Liver (tissue), 8 donors: ENCODE measurements at regions not wholly inside any gene's neighbourhood (a gene's known extent, or its start where the extent isn't known, plus 50 kb on each side); places are given as distances from the start of the nearest gene placed in this dataset.
"Not testable (repeated sequence)": the region's sequence is repeated elsewhere in the genome, so short reads cannot be mapped to it uniquely, and the experiment has no call there.

Source experiments
- DNase-seq: peaks from one replicate; pipeline ENCODE4 v3.0.0-alpha.2; 2017; ENCODE audit warnings: low spot score
- H3K27ac ChIP-seq, 2 donors: one replicate each; pipeline ENCODE4 v1.7.0; 2013; ENCODE audit warnings: inconsistent platforms in 2 of 2, low read length in 2 of 2, control low read depth in 1 of 2, low read depth in 1 of 2, mild to moderate bottlenecking in 1 of 2
- H3K27me3 ChIP-seq, 4 donors: one replicate each; pipeline versions ENCODE4 v1.6.1 to v1.7.0; 2013; ENCODE audit warnings: low read length in 3 of 4, inconsistent platforms in 1 of 4, mild to moderate bottlenecking in 1 of 4, moderate library complexity in 1 of 4; ENCODE audit not compliant: control insufficient read depth in 4 of 4, insufficient read depth in 4 of 4
- H3K36me3 ChIP-seq, 4 donors: one replicate each; pipeline versions ENCODE4 v1.6.1 to v1.7.0; 2013; ENCODE audit warnings: low read length in 3 of 4, mild to moderate bottlenecking in 3 of 4, low read depth in 1 of 4, moderate library complexity in 1 of 4; ENCODE audit not compliant: control insufficient read depth in 4 of 4, insufficient read depth in 3 of 4
- H3K4me1 ChIP-seq, 4 donors: one replicate each; pipeline versions ENCODE4 v1.6.1 to v1.7.0; 2013; ENCODE audit warnings: low read length in 3 of 4, mild to moderate bottlenecking in 3 of 4, moderate library complexity in 1 of 4; ENCODE audit not compliant: control insufficient read depth in 4 of 4, insufficient read depth in 4 of 4
- H3K4me3 ChIP-seq, 3 donors: one replicate each; pipeline versions ENCODE4 v1.6.1 to v1.7.0; 2013; ENCODE audit warnings: low read length in 3 of 3, control low read depth in 1 of 3, low read depth in 1 of 3, mild to moderate bottlenecking in 1 of 3
- H3K9ac ChIP-seq, 2 donors: one replicate each; pipeline ENCODE4 v1.7.0; 2013; ENCODE audit warnings: low read length in 2 of 2, mild to moderate bottlenecking in 2 of 2, moderate library complexity in 2 of 2, control low read depth in 1 of 2, low read depth in 1 of 2
- H3K9me3 ChIP-seq, 4 donors: one replicate each; pipeline versions ENCODE4 v1.6.1 to v1.7.0; 2013; ENCODE audit warnings: low read length in 3 of 4; ENCODE audit not compliant: control insufficient read depth in 4 of 4
- ATF3 ChIP-seq: IDR thresholded peaks from 2 replicates; pipeline ENCODE4 v1.6.1; 2016; ENCODE audit warnings: antibody characterized with exemption
- CTCF ChIP-seq: fragments of 150-350 bp; IDR thresholded peaks from 2 replicates; pipeline ENCODE4 v1.5.1; 2017; ENCODE audit warnings: improper control_type of control experiment, low read depth, low read length; ENCODE audit not compliant: missing input control
- EGR1 ChIP-seq, 2 donors: IDR thresholded peaks; 2 replicates each; pipeline ENCODE4 v1.6.1; 2016 to 2018; ENCODE audit warnings: antibody characterized with exemption in 2 of 2, low read depth in 2 of 2
- FOXA1 ChIP-seq: IDR thresholded peaks from 2 replicates; pipeline ENCODE4 v1.6.1; 2016; ENCODE audit warnings: antibody characterized with exemption
- FOXA2 ChIP-seq: IDR thresholded peaks from 2 replicates; pipeline ENCODE4 v1.6.1; 2016; ENCODE audit warnings: antibody characterized with exemption
- GABPA ChIP-seq, 2 donors: IDR thresholded peaks in 1 of 2; conservative IDR thresholded peaks in 1 of 2; 2 replicates each; pipeline ENCODE4 v1.6.1; 2016; ENCODE audit warnings: antibody characterized with exemption in 2 of 2, mild to moderate bottlenecking in 1 of 2, moderate library complexity in 1 of 2
- HNF4A ChIP-seq, 2 donors: conservative IDR thresholded peaks; 2 replicates each; pipeline ENCODE4 v1.6.1; 2016; ENCODE audit warnings: antibody characterized with exemption in 2 of 2, mild to moderate bottlenecking in 2 of 2
- HNF4G ChIP-seq: IDR thresholded peaks from 2 replicates; pipeline ENCODE4 v1.6.1; 2016; ENCODE audit warnings: antibody characterized with exemption
- MAX ChIP-seq: IDR thresholded peaks from 2 replicates; pipeline ENCODE4 v1.6.1; 2016; ENCODE audit warnings: antibody characterized with exemption
- REST ChIP-seq: IDR thresholded peaks from 2 replicates; pipeline ENCODE4 v1.6.1; 2016; ENCODE audit warnings: antibody characterized with exemption, mild to moderate bottlenecking
- RXRA ChIP-seq, 2 donors: IDR thresholded peaks; 2 replicates each; pipeline ENCODE4 v1.6.1; 2017 to 2018; ENCODE audit warnings: antibody characterized with exemption in 2 of 2, mild to moderate bottlenecking in 1 of 2
- SP1 ChIP-seq: IDR thresholded peaks from 2 replicates; pipeline ENCODE4 v1.6.1; 2018; ENCODE audit warnings: antibody characterized with exemption, mild to moderate bottlenecking
- TAF1 ChIP-seq: conservative IDR thresholded peaks from 2 replicates; pipeline ENCODE4 v1.6.1; 2016; ENCODE audit warnings: antibody characterized with exemption, mild to moderate bottlenecking
- YY1 ChIP-seq: IDR thresholded peaks from 2 replicates; pipeline ENCODE4 v1.6.1; 2016; ENCODE audit warnings: antibody characterized with exemption, mild to moderate bottlenecking
- ZBTB33 ChIP-seq: IDR thresholded peaks from 2 replicates; pipeline ENCODE4 v1.6.1; 2016; ENCODE audit warnings: antibody characterized with exemption
- WGBS: extraction: QIAGEN DNeasy Blood & Tissue Kit; methylation state at CpG from one replicate; pipeline ENCODE4 v1.1.7; 2013; 5-methylcytosine and 5-hydroxymethylcytosine counted together
- donor health status: healthy.
- donor health status: healthy.
- donor health status: healthy.
- donor health status: healthy.
- donor health status: healthy.

GRCh38 chr7:70894799-70895198 is 237.1 kb upstream of the GALNT17 start:
- WGBS, result 84% methylated on average over 6 of the region's 6 CpGs
- Histone ChIP-seq H3K36me3 (no peaks in the 10 kb centered on the region), H3K9ac (no peak overlapping the region), H3K4me1 (no peaks in the 10 kb centered on the region), H3K27me3 (no peaks in the 10 kb centered on the region), H3K4me3 (no peak overlapping the region), H3K9me3 (peaks cover 2 to 12% (median 8%) of the 10 kb centered on the region in 4 donors), H3K27ac (no peak overlapping the region)
- no peak for DNase-seq
- TF ChIP-seq EGR1 (IDR thresholded peaks at IDR 0.05; ENCODE audit: low read depth in 2 of 2), result no peak
- no peak for TF ChIP-seq RXRA (IDR thresholded peaks at IDR 0.05)
- TF ChIP-seq MAX, result no peak
- no peak for TF ChIP-seq CTCF
- no peak for TF ChIP-seq FOXA2
- TF ChIP-seq ATF3, result no peak
- TF ChIP-seq REST, result no peak
- no peak for TF ChIP-seq GABPA (IDR thresholded peaks at IDR 0.05 in 1 of 2, conservative IDR thresholded peaks at IDR 0.05 in 1 of 2)
- no peak for TF ChIP-seq HNF4G
- no peak for TF ChIP-seq FOXA1
- no peak for TF ChIP-seq SP1
- no peak for TF ChIP-seq TAF1
- TF ChIP-seq YY1, result no peak
- TF ChIP-seq HNF4A (conservative IDR thresholded peaks at IDR 0.05), result no peak
- TF ChIP-seq ZBTB33, result no peak

- WGBS, result 62% methylated on average over 7 of the region's 7 CpGs
- H3K27ac ChIP-seq, H3K36me3 ChIP-seq, DNase-seq, H3K9me3 ChIP-seq, H3K9ac ChIP-seq, H3K4me3 ChIP-seq, H3K27me3 ChIP-seq, H3K4me1 ChIP-seq: not testable (repeated sequence)
Observed at GRCh38 chr7:70895337-70896200, 236.4 kb upstream of the GALNT17 start.
